ENCODE measurements at regions not wholly inside any gene's neighbourhood (a gene's known extent, or its start where the extent isn't known, plus 50 kb on each side); places are given as distances from the start of the nearest gene placed in this dataset.
"Not testable (repeated sequence)": the region's sequence is repeated elsewhere in the genome, so short reads cannot be mapped to it uniquely, and the experiment has no call there.

DNA sequence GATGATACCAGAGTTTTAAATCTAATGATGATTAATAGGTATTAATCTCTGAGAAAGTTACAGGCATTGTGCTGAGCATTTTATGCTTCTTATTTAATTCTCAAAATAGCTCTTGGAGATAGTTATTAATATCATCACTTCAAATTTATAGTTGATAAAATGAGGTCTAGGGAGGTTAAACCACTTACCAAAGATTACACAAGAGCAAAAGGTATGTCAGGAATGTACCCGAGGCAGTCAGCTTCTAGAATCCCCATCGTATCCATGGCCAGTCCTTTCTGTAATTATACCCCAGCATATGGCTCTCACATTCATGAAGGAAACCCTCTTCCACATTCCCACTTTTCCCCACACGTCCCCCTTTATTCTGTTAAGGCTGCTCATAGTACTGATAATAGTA, 421.3 kb downstream of the PYDC2 start:
- Histone ChIP-seq H3K9ac (ENCODE audit: low read depth, low read length) (no peak overlapping the region), H3K27me3 (ENCODE audit: control insufficient read depth, insufficient read depth, low read length) (no peaks in the 10 kb centered on the region), H3K36me3 (ENCODE audit: control insufficient read depth, insufficient read depth, low read length) (no peaks in the 10 kb centered on the region)

DNA sequence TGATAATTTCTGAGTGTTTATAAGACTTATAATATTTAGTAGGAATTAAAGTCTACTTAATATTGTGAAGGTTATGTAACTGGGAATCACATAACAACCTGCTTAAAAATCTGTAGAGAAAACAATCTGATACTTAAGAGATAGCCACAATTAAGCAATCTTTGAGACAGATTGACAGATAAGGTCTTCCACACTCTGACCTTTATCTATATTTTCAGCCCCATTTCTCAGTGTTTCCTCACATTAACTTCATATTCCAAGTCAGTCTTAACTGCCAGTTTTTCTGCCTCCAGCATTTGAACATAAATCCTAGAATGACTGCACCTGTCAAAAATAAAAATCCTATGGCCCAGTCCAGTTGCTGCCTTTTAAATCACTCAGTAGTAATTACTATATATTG, 423.2 kb downstream of the PYDC2 start:
- no peaks in the 10 kb centered on the region for H3K36me3 ChIP-seq (ENCODE audit: control insufficient read depth, insufficient read depth, low read length)
- H3K27me3 ChIP-seq (ENCODE audit: control insufficient read depth, insufficient read depth, low read length), result no peaks in the 10 kb centered on the region
- H3K9me3 ChIP-seq (ENCODE audit: control insufficient read depth, insufficient read depth, low read length), result no peaks in the 10 kb centered on the region
- H3K4me3 ChIP-seq (ENCODE audit: low read depth, low read length), result no peak overlapping the region
- no peak overlapping the region for H3K9ac ChIP-seq (ENCODE audit: low read depth, low read length)
- no peaks in the 10 kb centered on the region for H3K4me1 ChIP-seq (ENCODE audit: control insufficient read depth, insufficient read depth, low read length)

More for the DNA sequence above, 421.3 kb downstream of the PYDC2 start:
- Histone ChIP-seq H3K4me3 (ENCODE audit: low read depth, low read length) (no peak overlapping the region), H3K4me1 (ENCODE audit: control insufficient read depth, insufficient read depth, low read length) (no peaks in the 10 kb centered on the region), H3K9me3 (ENCODE audit: control insufficient read depth, insufficient read depth, low read length) (no peaks in the 10 kb centered on the region)

DNA sequence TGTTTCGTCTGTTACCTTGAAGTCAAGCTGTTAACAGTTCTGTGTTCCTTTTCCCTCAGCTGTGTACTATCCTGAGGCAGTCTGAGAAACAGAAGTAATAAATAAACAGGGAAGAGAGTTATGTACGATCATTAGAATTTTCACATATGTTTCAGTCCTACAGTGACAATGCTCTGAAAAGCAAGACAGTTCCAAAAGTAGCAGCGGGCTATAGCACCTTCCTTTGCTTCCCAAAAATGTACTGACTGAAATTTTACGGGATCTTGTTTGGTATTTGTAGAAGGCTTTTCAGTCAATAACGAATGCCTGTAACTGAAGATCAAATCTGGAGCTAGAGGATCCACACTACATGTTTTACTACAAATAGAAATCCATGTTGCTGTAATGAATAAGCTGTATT, 428.1 kb downstream of the PYDC2 start:
- no peak overlapping the region for H3K4me3 ChIP-seq (ENCODE audit: low read depth, low read length)
- H3K9me3 ChIP-seq (ENCODE audit: control insufficient read depth, insufficient read depth, low read length), result no peaks in the 10 kb centered on the region
- H3K4me1 ChIP-seq (ENCODE audit: control insufficient read depth, insufficient read depth, low read length), result peaks cover 6% of the 10 kb centered on the region
- no peak overlapping the region for H3K9ac ChIP-seq (ENCODE audit: low read depth, low read length)
- no peaks in the 10 kb centered on the region for H3K36me3 ChIP-seq (ENCODE audit: control insufficient read depth, insufficient read depth, low read length)
- no peaks in the 10 kb centered on the region for H3K27me3 ChIP-seq (ENCODE audit: control insufficient read depth, insufficient read depth, low read length)

DNA sequence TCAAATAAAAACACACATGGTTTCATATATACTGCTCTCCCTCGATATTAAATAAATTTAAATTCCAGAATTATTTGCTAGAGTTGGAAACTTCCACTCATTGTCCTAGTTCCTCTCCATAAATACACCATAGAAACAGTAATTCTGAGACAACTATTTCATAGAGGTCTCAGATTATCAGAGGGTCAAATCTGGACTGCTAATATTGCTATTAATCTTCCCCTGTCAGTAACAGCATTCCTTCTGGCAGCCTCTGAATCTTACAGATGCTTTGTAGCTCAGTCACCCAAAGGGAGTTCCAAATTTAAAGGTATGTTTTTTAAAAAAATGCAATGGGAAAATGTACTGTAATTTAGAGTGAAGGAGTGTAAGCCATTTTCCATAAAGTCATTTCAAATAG, 428.8 kb downstream of the PYDC2 start:
- H3K27me3 ChIP-seq (ENCODE audit: control insufficient read depth, insufficient read depth, low read length), result no peaks in the 10 kb centered on the region
- no peaks in the 10 kb centered on the region for H3K36me3 ChIP-seq (ENCODE audit: control insufficient read depth, insufficient read depth, low read length)
- H3K9me3 ChIP-seq (ENCODE audit: control insufficient read depth, insufficient read depth, low read length), result no peaks in the 10 kb centered on the region

DNA sequence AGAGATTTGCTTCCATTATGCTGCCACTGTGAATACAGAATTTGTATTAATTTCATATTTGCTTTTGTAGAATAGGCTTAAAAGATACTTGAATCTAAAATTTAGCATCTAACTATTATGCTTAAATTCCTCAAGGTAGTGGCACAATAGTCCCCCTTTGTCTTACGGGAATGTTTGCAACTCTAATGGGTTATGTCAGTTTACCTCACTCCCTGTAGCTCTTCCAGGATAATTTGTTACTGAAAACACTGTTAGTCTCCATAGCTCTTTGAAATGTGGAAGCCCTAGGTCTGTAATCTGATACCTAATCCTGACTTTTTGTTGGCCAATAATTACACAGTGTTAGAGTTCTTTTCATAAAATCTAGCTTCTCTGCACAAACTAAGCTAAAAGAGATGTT, 433.4 kb downstream of the PYDC2 start:
- H3K9me3 ChIP-seq (ENCODE audit: control insufficient read depth, insufficient read depth, low read length), result no peaks in the 10 kb centered on the region
- no peaks in the 10 kb centered on the region for H3K36me3 ChIP-seq (ENCODE audit: control insufficient read depth, insufficient read depth, low read length)
- no peak overlapping the region for H3K9ac ChIP-seq (ENCODE audit: low read depth, low read length)
- H3K4me1 ChIP-seq (ENCODE audit: control insufficient read depth, insufficient read depth, low read length), result peaks cover 16% of the 10 kb centered on the region
- H3K4me3 ChIP-seq (ENCODE audit: low read depth, low read length), result no peak overlapping the region
- no peaks in the 10 kb centered on the region for H3K27me3 ChIP-seq (ENCODE audit: control insufficient read depth, insufficient read depth, low read length)

More for the DNA sequence above, 428.8 kb downstream of the PYDC2 start:
- H3K4me3 ChIP-seq (ENCODE audit: low read depth, low read length), result no peak overlapping the region
- H3K9ac ChIP-seq (ENCODE audit: low read depth, low read length), result no peak overlapping the region
- H3K4me1 ChIP-seq (ENCODE audit: control insufficient read depth, insufficient read depth, low read length), result peaks cover 11% of the 10 kb centered on the region

GRCh38 chr3:191901741-191902140, 440.8 kb downstream of the PYDC2 start:
- no peak overlapping the region for H3K4me3 ChIP-seq (ENCODE audit: low read depth, low read length)
- H3K9ac ChIP-seq (ENCODE audit: low read depth, low read length), result no peak overlapping the region

GRCh38 chr3:191912616-191913204, 451.7 kb downstream of the PYDC2 start:
- Histone ChIP-seq H3K4me1 (ENCODE audit: control insufficient read depth, insufficient read depth, low read length) (no peaks in the 10 kb centered on the region), H3K9ac (ENCODE audit: low read depth, low read length) (no peak overlapping the region), H3K4me3 (ENCODE audit: low read depth, low read length) (no peak overlapping the region), H3K36me3 (ENCODE audit: control insufficient read depth, insufficient read depth, low read length) (no peaks in the 10 kb centered on the region), H3K9me3 (ENCODE audit: control insufficient read depth, insufficient read depth, low read length) (no peaks in the 10 kb centered on the region), H3K27me3 (ENCODE audit: control insufficient read depth, insufficient read depth, low read length) (no peaks in the 10 kb centered on the region)

More at GRCh38 chr3:191901741-191902140, 440.8 kb downstream of the PYDC2 start:
- no peaks in the 10 kb centered on the region for H3K27me3 ChIP-seq (ENCODE audit: control insufficient read depth, insufficient read depth, low read length)
- no peaks in the 10 kb centered on the region for H3K9me3 ChIP-seq (ENCODE audit: control insufficient read depth, insufficient read depth, low read length)
- no peaks in the 10 kb centered on the region for H3K4me1 ChIP-seq (ENCODE audit: control insufficient read depth, insufficient read depth, low read length)
- no peaks in the 10 kb centered on the region for H3K36me3 ChIP-seq (ENCODE audit: control insufficient read depth, insufficient read depth, low read length)

- Histone ChIP-seq H3K9me3 (ENCODE audit: control insufficient read depth, insufficient read depth, low read length) (no peaks in the 10 kb centered on the region), H3K36me3 (ENCODE audit: control insufficient read depth, insufficient read depth, low read length) (no peaks in the 10 kb centered on the region), H3K4me1 (ENCODE audit: control insufficient read depth, insufficient read depth, low read length) (no peaks in the 10 kb centered on the region), H3K27me3 (ENCODE audit: control insufficient read depth, insufficient read depth, low read length) (no peaks in the 10 kb centered on the region), H3K4me3 (ENCODE audit: low read depth, low read length) (no peak overlapping the region), H3K9ac (ENCODE audit: low read depth, low read length) (no peak overlapping the region)
Observed at GRCh38 chr3:191915712-191916111, 454.7 kb downstream of the PYDC2 start.

- H3K4me1 ChIP-seq (ENCODE audit: control insufficient read depth, insufficient read depth, low read length), result peaks cover 2% of the 10 kb centered on the region
- no peaks in the 10 kb centered on the region for H3K27me3 ChIP-seq (ENCODE audit: control insufficient read depth, insufficient read depth, low read length)
- no peak overlapping the region for H3K9ac ChIP-seq (ENCODE audit: low read depth, low read length)
- no peaks in the 10 kb centered on the region for H3K9me3 ChIP-seq (ENCODE audit: control insufficient read depth, insufficient read depth, low read length)
- no peak overlapping the region for H3K4me3 ChIP-seq (ENCODE audit: low read depth, low read length)
- H3K36me3 ChIP-seq (ENCODE audit: control insufficient read depth, insufficient read depth, low read length), result no peaks in the 10 kb centered on the region
Observed at GRCh38 chr3:191919491-191920026, 458.6 kb downstream of the PYDC2 start.

- no peaks in the 10 kb centered on the region for H3K27me3 ChIP-seq (ENCODE audit: control insufficient read depth, insufficient read depth, low read length)
- H3K36me3 ChIP-seq (ENCODE audit: control insufficient read depth, insufficient read depth, low read length), result no peaks in the 10 kb centered on the region
- H3K4me3 ChIP-seq (ENCODE audit: low read depth, low read length), result no peak overlapping the region
Observed at GRCh38 chr3:191922570-191922969, 461.6 kb downstream of the PYDC2 start.

DNA sequence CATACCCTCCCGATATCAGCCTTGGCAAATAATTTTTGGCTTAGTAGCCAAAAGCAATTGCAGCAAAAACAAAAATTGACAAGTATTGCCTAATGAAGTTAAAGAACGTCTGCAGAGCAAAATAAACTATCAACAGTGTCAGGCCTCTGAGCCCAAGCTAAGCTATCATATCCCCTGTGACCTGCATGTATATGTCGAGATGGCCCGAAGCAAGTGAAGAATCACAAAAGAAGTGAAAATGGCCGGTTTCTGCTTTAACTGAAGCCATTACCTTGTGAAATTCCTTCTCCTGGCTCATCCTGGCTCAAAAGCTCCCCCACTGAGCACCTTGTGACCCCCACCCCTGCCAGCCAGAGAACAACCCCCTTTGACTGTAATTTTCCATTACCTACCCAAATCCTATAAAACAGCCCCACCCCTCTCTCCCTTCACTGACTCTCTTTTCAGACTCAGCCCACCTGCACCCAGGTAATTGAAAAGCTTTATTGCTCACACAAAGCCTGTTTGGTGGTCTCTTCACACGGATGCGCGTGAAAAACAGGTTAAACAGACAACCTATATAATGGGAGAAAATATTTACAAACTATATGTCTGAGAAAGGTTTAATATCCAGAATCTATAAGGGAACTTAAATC, 466.3 kb downstream of the PYDC2 start:
- peak overlapping the region; percentile 43 for H3K4me3 ChIP-seq (ENCODE audit: low read depth, low read length)
- H3K27me3 ChIP-seq (ENCODE audit: control insufficient read depth, insufficient read depth, low read length); H3K36me3 ChIP-seq (ENCODE audit: control insufficient read depth, insufficient read depth, low read length); H3K9me3 ChIP-seq (ENCODE audit: control insufficient read depth, insufficient read depth, low read length); H3K4me1 ChIP-seq (ENCODE audit: control insufficient read depth, insufficient read depth, low read length): not testable (repeated sequence)
- peak overlapping the region; percentile 13 for H3K9ac ChIP-seq (ENCODE audit: low read depth, low read length)

More at GRCh38 chr3:191922570-191922969, 461.6 kb downstream of the PYDC2 start:
- Histone ChIP-seq H3K9ac (ENCODE audit: low read depth, low read length) (no peak overlapping the region), H3K9me3 (ENCODE audit: control insufficient read depth, insufficient read depth, low read length) (no peaks in the 10 kb centered on the region), H3K4me1 (ENCODE audit: control insufficient read depth, insufficient read depth, low read length) (peaks cover 2% of the 10 kb centered on the region)

DNA sequence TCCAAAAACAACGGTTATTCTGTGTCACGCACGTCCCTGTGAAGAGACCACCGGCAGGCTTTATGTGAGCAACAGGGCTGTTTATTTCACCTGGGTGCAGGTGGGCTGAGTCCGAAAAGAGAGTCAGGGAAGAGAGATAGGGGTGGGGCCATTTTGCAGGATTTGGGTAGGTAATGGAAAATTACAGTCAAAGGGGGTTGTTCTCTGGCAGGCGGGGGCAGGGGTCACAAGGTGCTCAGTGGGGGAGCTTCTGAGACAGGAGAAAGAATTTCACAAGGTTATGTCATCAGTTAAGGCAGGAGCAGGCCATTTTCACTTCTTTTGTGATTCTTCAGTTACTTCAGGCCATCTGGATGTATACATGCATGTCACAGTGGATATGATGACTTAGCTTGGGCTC, 467.0 kb downstream of the PYDC2 start:
- H3K27me3 ChIP-seq (ENCODE audit: control insufficient read depth, insufficient read depth, low read length); H3K9me3 ChIP-seq (ENCODE audit: control insufficient read depth, insufficient read depth, low read length); H3K36me3 ChIP-seq (ENCODE audit: control insufficient read depth, insufficient read depth, low read length); H3K4me3 ChIP-seq (ENCODE audit: low read depth, low read length); H3K4me1 ChIP-seq (ENCODE audit: control insufficient read depth, insufficient read depth, low read length); H3K9ac ChIP-seq (ENCODE audit: low read depth, low read length): not testable (repeated sequence)

Data from iPS-15b (cell line).